ENCODE measurements at regions not wholly inside any gene's neighbourhood (a gene's known extent, or its start where the extent isn't known, plus 50 kb on each side); places are given as distances from the start of the nearest gene placed in this dataset.
"Not testable (repeated sequence)": the region's sequence is repeated elsewhere in the genome, so short reads cannot be mapped to it uniquely, and the experiment has no call there.

- RAD21 ChIA-PET (ENCODE audit: unreplicated experiment) = no interaction called here
- Histone ChIP-seq H3K9ac (ENCODE audit: control insufficient read depth, insufficient read depth, low read length) (no peak overlapping the region), H4K20me1 (ENCODE audit: control insufficient read depth, insufficient read depth) (no peaks in the 10 kb centered on the region), H3K4me2 (ENCODE audit: control insufficient read depth, insufficient read depth) (no peak overlapping the region), H3K27me3 (replicated peaks in 1 of 2; ENCODE audit: control insufficient read depth in 2 of 2, insufficient read depth in 2 of 2, low read length in 1 of 2) (no peaks in the 10 kb centered on the region), H3K27ac (ENCODE audit: control insufficient read depth, insufficient read depth) (no peak overlapping the region), H2AFZ (ENCODE audit: control insufficient read depth, low read depth, low read length) (no peak overlapping the region), H3K36me3 (ENCODE audit: control insufficient read depth in 2 of 2, insufficient read depth in 2 of 2, low read length in 1 of 2) (no peaks in the 10 kb centered on the region), H3K9me3 (replicated peaks; ENCODE audit: control insufficient read depth, insufficient read depth, low read length) (no peaks in the 10 kb centered on the region; the same call in 2 of the 3 replicates), H3K79me2 (ENCODE audit: control insufficient read depth, insufficient read depth, low read length) (no peaks in the 10 kb centered on the region), H3K4me1 (ENCODE audit: control insufficient read depth, insufficient read depth, low read length) (no peaks in the 10 kb centered on the region), H3K4me3 (no peak overlapping the region)
- BruUV-seq (replicated peaks) = no TSS peak
- SMC1A ChIA-PET (ENCODE audit: uncharacterized antibody, unreplicated experiment) = interaction anchor here (0.7 to 1.7 kb wide), 2 partner anchors 75 to 207 kb away, joined by 3 to 4 read pairs; no protein-coding TSS in a partner anchor
- CTCF ChIA-PET = interaction anchor here (1.1 to 1.9 kb wide), 3 partner anchors 17 to 546 kb away, joined by 3 to 4 read pairs (median 4); no protein-coding TSS in a partner anchor
- POLR2A ChIA-PET = no interaction called here
- intact Hi-C loops (cut with micrococcal nuclease; ENCODE audit: unreplicated experiment) = no loop called here
- in situ Hi-C loops (cut with MboI) = no loop called here
- no peak for DNase-seq (ENCODE audit: low read depth, low spot score)
- peak; percentile 14; the same call in 1 of the 2 replicates for TF ChIP-seq RAD21 (IDR thresholded peaks at IDR 0.05; ENCODE audit: insufficient read depth, low read depth, low read length)
- TF ChIP-seq CBX5 (IDR thresholded peaks at IDR 0.05; ENCODE audit: low read depth) = no peak
- no peak; the same call in 2 of the 3 replicates for ATAC-seq
- WGBS (ENCODE audit: insufficient coverage, insufficient replicate concordance, low lambda C conversion rate, missing lambda C conversion rate) = 0% methylated on average over 1 of the region's 1 CpG
- FAIRE-seq = no peak
Measured at GRCh38 chr5:111615054-111615453, 102.7 kb upstream of the STARD4 start.

- H4K20me1 ChIP-seq (ENCODE audit: control insufficient read depth, insufficient read depth); RAD21 ChIA-PET (ENCODE audit: unreplicated experiment); POLR2A ChIA-PET; SMC1A ChIA-PET (ENCODE audit: uncharacterized antibody, unreplicated experiment); H3K36me3 ChIP-seq (ENCODE audit: control insufficient read depth in 2 of 2, insufficient read depth in 2 of 2, low read length in 1 of 2); ATAC-seq; in situ Hi-C loops (cut with MboI); H3K27me3 ChIP-seq (replicated peaks in 1 of 2; ENCODE audit: control insufficient read depth in 2 of 2, insufficient read depth in 2 of 2, low read length in 1 of 2); H3K4me3 ChIP-seq; H3K4me1 ChIP-seq (ENCODE audit: control insufficient read depth, insufficient read depth, low read length); H3K9me3 ChIP-seq (replicated peaks; ENCODE audit: control insufficient read depth, insufficient read depth, low read length); H3K79me2 ChIP-seq (ENCODE audit: control insufficient read depth, insufficient read depth, low read length); FAIRE-seq; H2AFZ ChIP-seq (ENCODE audit: control insufficient read depth, low read depth, low read length); DNase-seq (ENCODE audit: low read depth, low spot score); H3K27ac ChIP-seq (ENCODE audit: control insufficient read depth, insufficient read depth); BruUV-seq (replicated peaks); H3K9ac ChIP-seq (ENCODE audit: control insufficient read depth, insufficient read depth, low read length); H3K4me2 ChIP-seq (ENCODE audit: control insufficient read depth, insufficient read depth); intact Hi-C loops (cut with micrococcal nuclease; ENCODE audit: unreplicated experiment): not testable (repeated sequence)
- 73% methylated on average over 15 of the region's 32 CpGs for WGBS (ENCODE audit: insufficient coverage, insufficient replicate concordance, low lambda C conversion rate, missing lambda C conversion rate)
- CTCF ChIA-PET = interaction anchor here (1.7 kb wide), 1 partner anchor 8 kb away, joined by 4 read pairs; no protein-coding TSS in a partner anchor
Measured at GRCh38 chr5:111612013-111612630, 99.8 kb upstream of the STARD4 start.
